HUES6 (cell line): ENCODE measurements at regions not wholly inside any gene's neighbourhood (a gene's known extent, or its start where the extent isn't known, plus 50 kb on each side); places are given as distances from the start of the nearest gene placed in this dataset.
"Not testable (repeated sequence)": the region's sequence is repeated elsewhere in the genome, so short reads cannot be mapped to it uniquely, and the experiment has no call there.

Source experiments
- H3K27ac ChIP-seq: 2 replicates; pipeline ENCODE4 v1.7.0; 2013; ENCODE audit warnings: low read depth, mild to moderate bottlenecking, low read length, inconsistent platforms
- H3K27me3 ChIP-seq: 2 replicates; pipeline ENCODE4 v1.6.1; 2013; ENCODE audit warnings: low read length; ENCODE audit not compliant: control insufficient read depth, insufficient read depth
- H3K36me3 ChIP-seq: 2 replicates; pipeline ENCODE4 v1.6.1; 2013; ENCODE audit warnings: low read length; ENCODE audit not compliant: control insufficient read depth, insufficient read depth
- H3K4me1 ChIP-seq: 2 replicates; pipeline ENCODE4 v1.6.1; 2013; ENCODE audit warnings: low read length; ENCODE audit not compliant: control insufficient read depth, insufficient read depth
- H3K4me3 ChIP-seq: 2 replicates; pipeline ENCODE4 v1.5.1; 2013; ENCODE audit warnings: low read depth, low read length
- H3K9ac ChIP-seq: one replicate; pipeline ENCODE4 v1.6.1; 2013; ENCODE audit warnings: mild to moderate bottlenecking, low read length
- H3K9me3 ChIP-seq: 2 replicates; pipeline ENCODE4 v1.6.1; 2013; ENCODE audit warnings: low read depth, low read length; ENCODE audit not compliant: control insufficient read depth, insufficient read depth

GRCh38 chr2:34159901-34160300, 560.8 kb upstream of the FAM98A start:
- no peak overlapping the region for H3K4me3 ChIP-seq
- no peaks in the 10 kb centered on the region for H3K27me3 ChIP-seq
- no peaks in the 10 kb centered on the region for H3K9me3 ChIP-seq
- H3K4me1 ChIP-seq, result no peaks in the 10 kb centered on the region
- no peak overlapping the region for H3K27ac ChIP-seq
- H3K9ac ChIP-seq, result no peak overlapping the region
- H3K36me3 ChIP-seq, result no peaks in the 10 kb centered on the region

GRCh38 chr2:34153484-34153883, 554.4 kb upstream of the FAM98A start:
- Histone ChIP-seq H3K9ac (no peak overlapping the region), H3K4me1 (no peaks in the 10 kb centered on the region), H3K27ac (no peak overlapping the region)

GRCh38 chr2:34147780-34148179, 548.7 kb upstream of the FAM98A start:
- Histone ChIP-seq H3K4me1 (no peaks in the 10 kb centered on the region), H3K9me3 (peaks cover 23% of the 10 kb centered on the region), H3K27ac (no peak overlapping the region), H3K36me3 (no peaks in the 10 kb centered on the region), H3K9ac (no peak overlapping the region), H3K4me3 (no peak overlapping the region), H3K27me3 (no peaks in the 10 kb centered on the region)

More at GRCh38 chr2:34153484-34153883, 554.4 kb upstream of the FAM98A start:
- Histone ChIP-seq H3K9me3 (no peaks in the 10 kb centered on the region), H3K27me3 (no peaks in the 10 kb centered on the region), H3K4me3 (no peak overlapping the region), H3K36me3 (no peaks in the 10 kb centered on the region)

- Histone ChIP-seq H3K27me3 (no peaks in the 10 kb centered on the region), H3K36me3 (no peaks in the 10 kb centered on the region), H3K9me3 (peaks cover 28% of the 10 kb centered on the region), H3K9ac (no peak overlapping the region), H3K4me3 (no peak overlapping the region), H3K27ac (no peak overlapping the region), H3K4me1 (no peaks in the 10 kb centered on the region)
These were observed 544.0 kb upstream of the FAM98A start for GRCh38 chr2:34143149-34143548.

- H3K27me3 ChIP-seq, H3K36me3 ChIP-seq, H3K4me1 ChIP-seq, H3K27ac ChIP-seq, H3K9ac ChIP-seq, H3K4me3 ChIP-seq: not testable (repeated sequence)
- H3K9me3 ChIP-seq, result peaks cover 26% of the 10 kb centered on the region
These were observed 543.5 kb upstream of the FAM98A start for GRCh38 chr2:34142531-34143008.

- H3K27ac ChIP-seq, H3K36me3 ChIP-seq, H3K4me1 ChIP-seq, H3K9ac ChIP-seq, H3K27me3 ChIP-seq, H3K4me3 ChIP-seq: not testable (repeated sequence)
- H3K9me3 ChIP-seq, result peaks cover 16% of the 10 kb centered on the region
These were observed 534.0 kb upstream of the FAM98A start for GRCh38 chr2:34133065-34133464.

GRCh38 chr2:34126279-34126678, 527.2 kb upstream of the FAM98A start:
- no peak overlapping the region for H3K4me3 ChIP-seq
- no peaks in the 10 kb centered on the region for H3K36me3 ChIP-seq
- H3K9me3 ChIP-seq, result peaks cover 5% of the 10 kb centered on the region
- H3K9ac ChIP-seq, result no peak overlapping the region
- no peak overlapping the region for H3K27ac ChIP-seq
- no peaks in the 10 kb centered on the region for H3K4me1 ChIP-seq
- H3K27me3 ChIP-seq, result no peaks in the 10 kb centered on the region

- H3K36me3 ChIP-seq, result no peaks in the 10 kb centered on the region
- no peak overlapping the region for H3K4me3 ChIP-seq
- no peaks in the 10 kb centered on the region for H3K4me1 ChIP-seq
- no peaks in the 10 kb centered on the region for H3K27me3 ChIP-seq
- H3K27ac ChIP-seq, result no peak overlapping the region
- H3K9me3 ChIP-seq, result peaks cover 3% of the 10 kb centered on the region; the same call in 1 of the 2 replicates
- H3K9ac ChIP-seq, result no peak overlapping the region
These were observed 525.1 kb upstream of the FAM98A start for GRCh38 chr2:34123996-34124785.

- H3K27ac ChIP-seq, result no peak overlapping the region
- H3K4me3 ChIP-seq, result no peak overlapping the region
- H3K9ac ChIP-seq, result no peak overlapping the region
- no peaks in the 10 kb centered on the region for H3K4me1 ChIP-seq
- peaks cover 3% of the 10 kb centered on the region; the same call in 1 of the 2 replicates for H3K9me3 ChIP-seq
- no peaks in the 10 kb centered on the region for H3K36me3 ChIP-seq
- H3K27me3 ChIP-seq, result no peaks in the 10 kb centered on the region
These were observed 522.0 kb upstream of the FAM98A start for GRCh38 chr2:34121076-34121475.

GRCh38 chr2:34115076-34115475, 516.0 kb upstream of the FAM98A start:
- Histone ChIP-seq H3K9ac (no peak overlapping the region), H3K27ac (no peak overlapping the region), H3K4me1 (no peaks in the 10 kb centered on the region), H3K4me3 (no peak overlapping the region), H3K27me3 (no peaks in the 10 kb centered on the region), H3K9me3 (no peaks in the 10 kb centered on the region), H3K36me3 (no peaks in the 10 kb centered on the region)

- Histone ChIP-seq H3K9ac (no peak overlapping the region), H3K9me3 (no peaks in the 10 kb centered on the region), H3K4me3 (no peak overlapping the region), H3K27me3 (no peaks in the 10 kb centered on the region), H3K4me1 (no peaks in the 10 kb centered on the region), H3K36me3 (no peaks in the 10 kb centered on the region), H3K27ac (no peak overlapping the region)
These were observed 513.1 kb upstream of the FAM98A start for GRCh38 chr2:34112161-34112560.
